H9 (cell line): ENCODE measurements at regions not wholly inside any gene's neighbourhood (a gene's known extent, or its start where the extent isn't known, plus 50 kb on each side); places are given as distances from the start of the nearest gene placed in this dataset.

ENCODE experiments used
- DNase-seq: peaks from one replicate; pipeline ENCODE4 v3.0.0-alpha.2; 2017
- H2AFZ ChIP-seq: one replicate; pipeline ENCODE4 v1.6.1; 2013; ENCODE audit warnings: mild to moderate bottlenecking, low read length, control low read depth, moderate library complexity
- H2AK5ac ChIP-seq: 2 replicates; pipeline ENCODE4 v1.6.1; 2013; ENCODE audit warnings: low read length, control low read depth, mixed read lengths; ENCODE audit not compliant: insufficient read length
- H2BK120ac ChIP-seq: one replicate; pipeline ENCODE4 v1.6.1; 2013; ENCODE audit warnings: low read depth, mild to moderate bottlenecking, low read length, control low read depth, inconsistent platforms; ENCODE audit not compliant: poor library complexity, severe bottlenecking
- H2BK12ac ChIP-seq: 2 replicates; pipeline ENCODE4 v1.6.1; 2013; ENCODE audit warnings: low read length, control low read depth, mixed read lengths, low read depth; ENCODE audit not compliant: insufficient read length
- H2BK15ac ChIP-seq: 2 replicates; pipeline ENCODE4 v1.6.1; 2013; ENCODE audit warnings: low read depth, low read length, control low read depth
- H2BK20ac ChIP-seq: one replicate; pipeline ENCODE4 v1.6.1; 2013; ENCODE audit warnings: low read depth, mild to moderate bottlenecking, low read length, control low read depth, inconsistent platforms; ENCODE audit not compliant: poor library complexity, severe bottlenecking
- H2BK5ac ChIP-seq: 2 replicates; pipeline ENCODE4 v1.6.1; 2013; ENCODE audit warnings: low read length, control low read depth, mixed read lengths; ENCODE audit not compliant: insufficient read length
- H3K14ac ChIP-seq: 2 replicates; pipeline ENCODE4 v1.6.1; 2013; ENCODE audit warnings: low read length, control low read depth; ENCODE audit not compliant: insufficient read depth
- H3K18ac ChIP-seq: 2 replicates; pipeline ENCODE4 v1.6.1; 2013; ENCODE audit warnings: low read depth, mild to moderate bottlenecking, mixed read lengths, low read length, control low read depth; ENCODE audit not compliant: insufficient read length
- H3K23ac ChIP-seq: 2 replicates; pipeline ENCODE4 v1.6.1; 2013; ENCODE audit warnings: low read length, control low read depth, mixed read lengths, low read depth; ENCODE audit not compliant: insufficient read length
- H3K23me2 ChIP-seq: 2 replicates; pipeline ENCODE4 v1.6.1; 2013; ENCODE audit warnings: low read depth, mild to moderate bottlenecking, mixed read lengths, low read length, control low read depth; ENCODE audit not compliant: insufficient read length, poor library complexity, severe bottlenecking
- H3K27ac ChIP-seq: 2 replicates; pipeline ENCODE4 v1.5.1; 2013; ENCODE audit warnings: low read length, control low read depth, mixed read lengths, low read depth; ENCODE audit not compliant: insufficient read length
- H3K27me3 ChIP-seq: 2 replicates; pipeline ENCODE4 v1.6.1; 2013; ENCODE audit warnings: low read length, control low read depth, inconsistent platforms; ENCODE audit not compliant: insufficient read depth
- H3K4ac ChIP-seq: 2 replicates; pipeline ENCODE4 v1.6.1; 2013; ENCODE audit warnings: low read depth, mild to moderate bottlenecking, control low read depth, inconsistent platforms, low read length, moderate library complexity
- H3K4me1 ChIP-seq: 2 replicates; pipeline ENCODE4 v1.6.1; 2013; ENCODE audit warnings: low read length, control low read depth, inconsistent platforms; ENCODE audit not compliant: insufficient read depth
- H3K4me2 ChIP-seq: 2 replicates; pipeline ENCODE4 v1.6.1; 2013; ENCODE audit warnings: low read length, control low read depth, mixed read lengths; ENCODE audit not compliant: insufficient read length, insufficient read depth
- H3K56ac ChIP-seq: 2 replicates; pipeline ENCODE4 v1.6.1; 2013; ENCODE audit warnings: low read depth, mild to moderate bottlenecking, mixed read lengths, low read length, control low read depth; ENCODE audit not compliant: insufficient read length
- H3K79me1 ChIP-seq: 2 replicates; pipeline ENCODE4 v1.6.1; 2013; ENCODE audit warnings: low read depth, mild to moderate bottlenecking, moderate library complexity, low read length, control low read depth, inconsistent platforms; ENCODE audit not compliant: insufficient read depth, poor library complexity, severe bottlenecking
- H3K79me2 ChIP-seq: 2 replicates; pipeline ENCODE4 v1.6.1; 2013; ENCODE audit warnings: low read length, control low read depth, inconsistent platforms; ENCODE audit not compliant: insufficient read depth
- H3K9ac ChIP-seq: 2 replicates; pipeline ENCODE4 v1.6.1; 2013; ENCODE audit warnings: low read length, control low read depth, mixed read lengths; ENCODE audit not compliant: insufficient read length; ENCODE audit errors: extremely low read depth
- H3K9me3 ChIP-seq: one replicate; pipeline ENCODE4 v1.6.1; 2013; ENCODE audit warnings: low read depth, low read length, inconsistent platforms; ENCODE audit not compliant: control insufficient read depth
- H3T11ph ChIP-seq: one replicate; pipeline ENCODE4 v1.6.1; 2013; ENCODE audit warnings: mild to moderate bottlenecking, low read length, control low read depth, inconsistent platforms
- H4K20me1 ChIP-seq: one replicate; pipeline ENCODE4 v1.6.1; 2013; ENCODE audit not compliant: control insufficient read depth, insufficient read length, insufficient read depth
- H4K5ac ChIP-seq: 2 replicates; pipeline ENCODE4 v1.6.1; 2013; ENCODE audit warnings: low read depth, mild to moderate bottlenecking, mixed read lengths, low read length, control low read depth; ENCODE audit not compliant: insufficient read length
- H4K8ac ChIP-seq: replicated peaks from 2 replicates; pipeline ENCODE4 v1.6.1; 2013; ENCODE audit warnings: low read length, control low read depth, mixed read lengths, low read depth; ENCODE audit not compliant: insufficient read length
- H4K91ac ChIP-seq: 2 replicates; pipeline ENCODE4 v1.6.1; 2013; ENCODE audit warnings: low read depth, mild to moderate bottlenecking, moderate library complexity, mixed read lengths, low read length, control low read depth; ENCODE audit not compliant: insufficient read length
- H3K27ac Mint-ChIP-seq, 3 experiments: 2 replicates in 2 of 3; 3 replicates in 1 of 3; pipeline ENCODE4 v1.8.0; 2020 to 2021; ENCODE audit warnings: mixed read lengths in 3 of 3, mild to moderate bottlenecking in 1 of 3, moderate library complexity in 1 of 3
- H3K27me3 Mint-ChIP-seq: 2 replicates; pipeline ENCODE4 v1.8.0; 2021; ENCODE audit warnings: low read depth, mild to moderate bottlenecking, moderate library complexity, mixed read lengths
- H3K36me3 Mint-ChIP-seq, 3 experiments: 2 replicates in 2 of 3; 3 replicates in 1 of 3; pipeline ENCODE4 v1.8.0; 2020 to 2021; ENCODE audit warnings: low read depth in 3 of 3, mixed read lengths in 3 of 3; ENCODE audit not compliant: insufficient read depth in 1 of 3
- H3K4me1 Mint-ChIP-seq, 2 experiments: 2 replicates each; pipeline ENCODE4 v1.8.0; 2020; ENCODE audit warnings: mixed read lengths in 2 of 2
- H3K4me3 Mint-ChIP-seq, 2 experiments: 2 replicates in 1 of 2; 3 replicates in 1 of 2; pipeline ENCODE4 v1.8.0; 2020 to 2021; ENCODE audit warnings: mild to moderate bottlenecking in 2 of 2, mixed read lengths in 2 of 2, moderate library complexity in 1 of 2
- H3K9me3 Mint-ChIP-seq, 2 experiments: 2 replicates in 1 of 2; 3 replicates in 1 of 2; pipeline ENCODE4 v1.8.0; 2020; ENCODE audit warnings: mild to moderate bottlenecking in 2 of 2, mixed read lengths in 2 of 2, moderate library complexity in 1 of 2
- CTCF ChIP-seq: fragments of 200-600 bp; sonication (generic); conservative IDR thresholded peaks from 3 replicates; pipeline ENCODE4 v1.8.0; 2021; ENCODE audit warnings: antibody characterized with exemption, mild to moderate bottlenecking
- WGBS: extraction: QIAGEN DNeasy Blood & Tissue Kit; methylation state at CpG from one replicate; pipeline ENCODE4 v1.1.7; 2013; ENCODE audit warnings: missing lambda C conversion rate, low lambda C conversion rate, mixed read lengths; ENCODE audit not compliant: insufficient read length; ENCODE audit errors: extremely low coverage; 5-methylcytosine and 5-hydroxymethylcytosine counted together

GRCh38 chr1:50308878-50309277 lies 114.4 kb downstream of the DMRTA2 start:
- Histone ChIP-seq H2BK5ac (no peak overlapping the region), H2BK12ac (no peak overlapping the region), H3K9ac (no peak overlapping the region), H2BK15ac (no peak overlapping the region), H4K8ac (no peak overlapping the region), H3K4me1 (no peaks in the 10 kb centered on the region), H3K79me1 (no peaks in the 10 kb centered on the region), H3K56ac (no peak overlapping the region), H4K20me1 (no peaks in the 10 kb centered on the region), H3T11ph (no peak overlapping the region), H3K18ac (no peak overlapping the region), H3K9me3 (no peaks in the 10 kb centered on the region), H2AK5ac (no peak overlapping the region), H3K23ac (no peak overlapping the region), H3K14ac (no peak overlapping the region), H2BK20ac (no peak overlapping the region), H3K27me3 (no peaks in the 10 kb centered on the region; the same call in 1 of the 2 replicates), H3K4me2 (no peak overlapping the region), H2AFZ (no peak overlapping the region), H2BK120ac (no peak overlapping the region), H3K23me2 (no peaks in the 10 kb centered on the region), H3K27ac (no peak overlapping the region), H4K91ac (no peak overlapping the region), H3K4ac (no peak overlapping the region), H3K79me2 (no peaks in the 10 kb centered on the region), H4K5ac (no peak overlapping the region)
- H3K36me3 Mint-ChIP-seq = peaks cover 0 to 12% (median 0%) of the 10 kb centered on the region in 3 experiments; a peak in 2 of 7 replicates
- DNase-seq = peak; percentile 71
- no peak overlapping the region for H3K4me3 Mint-ChIP-seq
- WGBS = no CpG with 5 or more reads among the region's 6 CpGs
- H3K9me3 Mint-ChIP-seq = peaks cover 0 to 63% of the 10 kb centered on the region in 2 experiments; a peak in 2 of 5 replicates
- no peak overlapping the region for H3K27ac Mint-ChIP-seq
- no peak for TF ChIP-seq CTCF
- H3K27me3 Mint-ChIP-seq = no peaks in the 10 kb centered on the region; the same call in 1 of the 2 replicates
- H3K4me1 Mint-ChIP-seq = no peaks in the 10 kb centered on the region
